ENCODE measurements at regions not wholly inside any gene's neighbourhood (a gene's known extent, or its start where the extent isn't known, plus 50 kb on each side); places are given as distances from the start of the nearest gene placed in this dataset.

GRCh38 chr9:26243029-26243697, 564.9 kb upstream of the TUSC1 start:
- Histone ChIP-seq H2BK12ac (ENCODE audit: low read depth, low read length) (no peak overlapping the region), H3K36me3 (ENCODE audit: control insufficient read depth in 2 of 4, insufficient read depth in 4 of 4, low read length in 3 of 4) (no peaks in the 10 kb centered on the region), H3K23me2 (ENCODE audit: low read depth, low read length) (no peaks in the 10 kb centered on the region), H3K79me2 (ENCODE audit: control insufficient read depth in 1 of 2, insufficient read depth in 2 of 2, low read length in 2 of 2) (no peaks in the 10 kb centered on the region), H2BK20ac (ENCODE audit: low read length) (no peak overlapping the region), H3K23ac (ENCODE audit: insufficient read length) (no peak overlapping the region), H3K18ac (ENCODE audit: extremely low read depth, low read length) (no peak overlapping the region), H4K8ac (ENCODE audit: extremely low read depth, insufficient read depth, low read length) (no peak overlapping the region), H3K14ac (ENCODE audit: insufficient read length) (no peak overlapping the region), H3K4ac (replicated peaks; ENCODE audit: insufficient read length, low read depth, low read length) (no peak overlapping the region), H3K9ac (replicated peaks in 1 of 4; ENCODE audit: extremely low read depth in 1 of 4, low read depth in 3 of 4, low read length in 3 of 4) (no peak overlapping the region), H2BK5ac (ENCODE audit: low read depth, low read length) (no peak overlapping the region), H3K9me3 (ENCODE audit: insufficient read depth in 2 of 2, low read depth in 1 of 2, low read length in 1 of 2) (no peaks in the 10 kb centered on the region), H3K4me1 (replicated peaks in 1 of 4; ENCODE audit: control insufficient read depth in 3 of 4, insufficient read depth in 4 of 4, low read length in 3 of 4) (no peaks in the 10 kb centered on the region), H3K4me3 (ENCODE audit: extremely low read depth in 1 of 4, insufficient read depth in 2 of 4, low read depth in 3 of 4, low read length in 4 of 4) (no peak overlapping the region), H2AK5ac (ENCODE audit: low read depth, low read length) (no peak overlapping the region), H3K27me3 (replicated peaks in 1 of 4; ENCODE audit: control insufficient read depth in 3 of 4, extremely low read depth in 1 of 4, insufficient read depth in 3 of 4, low read length in 3 of 4) (no peaks in the 10 kb centered on the region), H3K4me2 (ENCODE audit: insufficient read depth in 1 of 2, low read depth in 2 of 2, low read length in 2 of 2) (no peak overlapping the region), H3K56ac (replicated peaks; ENCODE audit: insufficient read length, low read depth, low read length) (no peak overlapping the region), H3K79me1 (ENCODE audit: low read depth, low read length) (no peaks in the 10 kb centered on the region), H4K91ac (replicated peaks; ENCODE audit: insufficient read length, low read length) (no peak overlapping the region), H2BK15ac (ENCODE audit: low read length) (no peak overlapping the region), H4K5ac (ENCODE audit: insufficient read length, low read depth, low read length) (no peak overlapping the region), H4K20me1 (replicated peaks in 1 of 2; ENCODE audit: control insufficient read depth in 1 of 2, insufficient read depth in 2 of 2, low read length in 2 of 2) (no peaks in the 10 kb centered on the region), H2AFZ (ENCODE audit: low read length) (no peak overlapping the region), H2BK120ac (replicated peaks; ENCODE audit: low read depth, low read length) (no peak overlapping the region), H3K27ac (ENCODE audit: low read depth, low read length) (no peak overlapping the region)
- TF ChIP-seq SAP30 (IDR thresholded peaks at IDR 0.05; ENCODE audit: insufficient read depth, insufficient replicate concordance, low read length) (no peak), GTF2F1 (IDR thresholded peaks at IDR 0.05; ENCODE audit: borderline replicate concordance, low read depth, low read length) (no peak), GABPA (IDR thresholded peaks at IDR 0.05; ENCODE audit: borderline replicate concordance, insufficient read depth, low read length) (no peak), RBBP5 (IDR thresholded peaks at IDR 0.05; ENCODE audit: borderline replicate concordance, low read depth, low read length) (no peak), YY1 (IDR thresholded peaks at IDR 0.05; ENCODE audit: low read depth, low read length) (no peak), SIX5 (IDR thresholded peaks at IDR 0.05; ENCODE audit: low read depth, low read length) (no peak), SUZ12 (IDR thresholded peaks at IDR 0.05; ENCODE audit: low read length) (no peak)
- FAIRE-seq (no peak), DNase-seq (ENCODE audit: low read depth in 1 of 2, low spot score in 2 of 2) (no peak)
- ChIA-PET CTCF (ENCODE audit: partially characterized antibody) (no interaction called here), POLR2A (ENCODE audit: partially characterized antibody) (no interaction called here)
- WGBS, 2 experiments (ENCODE audit: extremely low coverage in 1 of 2, insufficient coverage in 1 of 2, insufficient read length in 1 of 2, insufficient replicate concordance in 2 of 2, low coverage in 1 of 2, low lambda C conversion rate in 2 of 2, missing lambda C conversion rate in 1 of 2), result 92% methylated on average over 4 of the region's 4 CpGs; no CpG with 5 or more reads in 1 of the 2 experiments
